SU-DHL-6 (cell line): ENCODE measurements at regions not wholly inside any gene's neighbourhood (a gene's known extent, or its start where the extent isn't known, plus 50 kb on each side); places are given as distances from the start of the nearest gene placed in this dataset.

ENCODE experiments used
- H2AFZ ChIP-seq: fragments of 200-600 bp; sonication (generic); 2 replicates; pipeline ENCODE4 v1.6.1; 2014; ENCODE audit warnings: low read depth, mild to moderate bottlenecking, moderate library complexity, mixed read lengths, antibody characterized with exemption, low read length; ENCODE audit not compliant: severe bottlenecking
- H3F3A ChIP-seq: fragments of 200-600 bp; shearing (Covaris generic); 2 replicates; pipeline ENCODE4 v1.6.0; 2016; ENCODE audit warnings: antibody characterized with exemption, mild to moderate bottlenecking; ENCODE audit not compliant: insufficient read depth
- H3K27ac ChIP-seq: fragments of 200-600 bp; sonication (generic); 2 replicates; pipeline ENCODE4 v1.5.1; 2016; ENCODE audit warnings: low read depth, mild to moderate bottlenecking, low read length, moderate library complexity, mixed read lengths
- H3K27me3 ChIP-seq: fragments of 200-600 bp; sonication (generic), shearing (Covaris generic); 2 replicates; pipeline ENCODE4 v1.6.0; 2014; ENCODE audit warnings: mild to moderate bottlenecking, low read length
- H3K36me3 ChIP-seq: fragments of 200-600 bp; sonication (generic); 2 replicates; pipeline ENCODE4 v1.6.1; 2014; ENCODE audit warnings: mild to moderate bottlenecking, low read length, mixed read lengths
- H3K4me2 ChIP-seq: fragments of 300-600, 200-600 bp; shearing (Covaris generic), sonication (generic); 2 replicates; pipeline ENCODE4 v1.6.0; 2014; ENCODE audit warnings: low read length, low read depth, mild to moderate bottlenecking; ENCODE audit not compliant: poor library complexity, severe bottlenecking
- H3K4me3 ChIP-seq: fragments of 200-600 bp; sonication (generic); 2 replicates; pipeline ENCODE4 v1.5.1; 2014; ENCODE audit warnings: antibody characterized with exemption, low read length, mild to moderate bottlenecking, mixed read lengths; ENCODE audit not compliant: insufficient read depth, poor library complexity, severe bottlenecking
- H3K79me2 ChIP-seq: fragments of 200-600 bp; sonication (generic); 2 replicates; pipeline ENCODE4 v1.6.1; 2014; ENCODE audit warnings: mild to moderate bottlenecking, low read length, moderate library complexity; ENCODE audit not compliant: insufficient read depth
- H3K9ac ChIP-seq: fragments of 200-600 bp; sonication (generic); 2 replicates; pipeline ENCODE4 v1.7.0; 2014; ENCODE audit warnings: mild to moderate bottlenecking, low read length
- H3K9me2 ChIP-seq: fragments of 200-600 bp; sonication (generic); replicated peaks from 2 replicates; pipeline ENCODE4 v1.6.1; 2014; ENCODE audit warnings: low read length; ENCODE audit not compliant: insufficient read depth
- H3K9me3 ChIP-seq: fragments of 200-600 bp; sonication (generic); 2 replicates; pipeline ENCODE4 v1.6.1; 2014; ENCODE audit warnings: low read length, mixed read lengths; ENCODE audit not compliant: insufficient read depth
- H4K20me1 ChIP-seq: fragments of 200-600 bp; sonication (generic); 2 replicates; pipeline ENCODE4 v1.6.1; 2014; ENCODE audit warnings: low read depth, mild to moderate bottlenecking, antibody characterized with exemption, low read length, moderate library complexity, mixed read lengths
- CTCF ChIP-seq: fragments of 200-600 bp; sonication (generic); IDR thresholded peaks from one replicate; pipeline ENCODE4 v1.5.1; 2017; ENCODE audit warnings: antibody characterized with exemption, mild to moderate bottlenecking, low read length, moderate library complexity; ENCODE audit not compliant: insufficient read depth, poor library complexity, severe bottlenecking
- EZH2phosphoT487 ChIP-seq: fragments of 200-600 bp; sonication (generic), shearing (Covaris generic); conservative IDR thresholded peaks from 2 replicates; pipeline ENCODE4 v1.6.1; 2018; ENCODE audit warnings: mild to moderate bottlenecking, antibody characterized with exemption, low read length, moderate library complexity, mixed read lengths

GRCh38 chr10:57014758-57015157 is 653.7 kb upstream of the ZWINT start:
- Histone ChIP-seq H3K9me3 (no peaks in the 10 kb centered on the region), H3K79me2 (no peaks in the 10 kb centered on the region), H2AFZ (no peak overlapping the region), H3K4me3 (no peak overlapping the region), H4K20me1 (no peaks in the 10 kb centered on the region), H3K4me2 (no peak overlapping the region), H3F3A (no peaks in the 10 kb centered on the region), H3K27me3 (no peaks in the 10 kb centered on the region), H3K27ac (no peak overlapping the region), H3K9ac (no peak overlapping the region), H3K36me3 (no peaks in the 10 kb centered on the region), H3K9me2 (no peaks in the 10 kb centered on the region)
- no peak for TF ChIP-seq CTCF
- TF ChIP-seq EZH2phosphoT487 = no peak

GRCh38 chr10:57008189-57008588 is 647.1 kb upstream of the ZWINT start:
- Histone ChIP-seq H3F3A (no peaks in the 10 kb centered on the region), H3K27me3 (no peaks in the 10 kb centered on the region), H3K4me2 (no peak overlapping the region), H3K9me3 (no peaks in the 10 kb centered on the region), H3K9ac (no peak overlapping the region), H3K4me3 (no peak overlapping the region), H3K79me2 (no peaks in the 10 kb centered on the region), H3K36me3 (no peaks in the 10 kb centered on the region), H2AFZ (no peak overlapping the region), H4K20me1 (no peaks in the 10 kb centered on the region), H3K27ac (no peak overlapping the region), H3K9me2 (no peaks in the 10 kb centered on the region)
- no peak for TF ChIP-seq CTCF
- no peak for TF ChIP-seq EZH2phosphoT487

GRCh38 chr10:56991591-56992069 is 630.6 kb upstream of the ZWINT start:
- no peak overlapping the region for H3K4me3 ChIP-seq

More at GRCh38 chr10:56991591-56992069, 630.6 kb upstream of the ZWINT start:
- H3K9me3 ChIP-seq = no peaks in the 10 kb centered on the region
- H3K9me2 ChIP-seq = no peaks in the 10 kb centered on the region
- H2AFZ ChIP-seq = no peak overlapping the region
- TF ChIP-seq CTCF = no peak
- TF ChIP-seq EZH2phosphoT487 = no peak
- H4K20me1 ChIP-seq = no peaks in the 10 kb centered on the region
- H3K27ac ChIP-seq = no peak overlapping the region
- no peaks in the 10 kb centered on the region for H3K36me3 ChIP-seq
- no peaks in the 10 kb centered on the region for H3F3A ChIP-seq
- H3K79me2 ChIP-seq = no peaks in the 10 kb centered on the region
- no peak overlapping the region for H3K4me2 ChIP-seq
- no peaks in the 10 kb centered on the region for H3K27me3 ChIP-seq
- no peak overlapping the region for H3K9ac ChIP-seq
